ENCODE measurements at regions not wholly inside any gene's neighbourhood (a gene's known extent, or its start where the extent isn't known, plus 50 kb on each side); places are given as distances from the start of the nearest gene placed in this dataset.

DNA sequence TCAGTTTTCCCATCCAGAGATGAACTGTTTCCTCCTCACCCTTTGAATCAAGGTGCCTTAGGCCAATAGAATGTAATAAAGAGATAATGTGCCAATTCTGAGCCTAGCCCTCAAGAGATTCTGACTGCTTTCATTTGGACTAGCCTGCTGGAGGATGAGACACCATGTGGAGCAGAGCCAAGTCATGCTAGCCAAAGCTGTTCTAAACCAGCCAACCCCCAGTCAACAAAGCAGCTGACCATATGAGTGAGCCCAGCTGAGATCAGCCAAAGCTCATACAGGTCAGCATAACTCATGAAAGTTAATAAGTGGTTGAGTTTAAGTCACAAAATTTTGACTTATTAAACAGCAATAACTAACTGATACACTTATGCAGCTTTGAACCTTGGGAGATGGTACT lies 66.7 kb upstream of the DBX1 start:
- Histone ChIP-seq H3K36me3 (ENCODE audit: control insufficient read depth in 4 of 4, insufficient read depth in 3 of 4, low read depth in 1 of 4, low read length in 3 of 4) (no peaks in the 10 kb centered on the region), H3K9ac (ENCODE audit: low read depth in 1 of 2, low read length in 2 of 2) (no peak overlapping the region), H3K27me3 (ENCODE audit: control insufficient read depth in 4 of 4, insufficient read depth in 4 of 4, low read length in 3 of 4) (no peaks in the 10 kb centered on the region), H3K9me3 (ENCODE audit: control insufficient read depth in 4 of 4, low read length in 3 of 4) (peaks cover 0 to 6% (median 5%) of the 10 kb centered on the region in 4 donors), H3K4me1 (ENCODE audit: control insufficient read depth in 4 of 4, insufficient read depth in 4 of 4, low read length in 3 of 4) (no peaks in the 10 kb centered on the region), H3K4me3 (ENCODE audit: low read depth in 1 of 3, low read length in 3 of 3) (no peak overlapping the region), H3K27ac (ENCODE audit: low read depth in 1 of 2, low read length in 2 of 2) (no peak overlapping the region)
- no peak for DNase-seq (ENCODE audit: low spot score)
- TF ChIP-seq NR2F2 (IDR thresholded peaks at IDR 0.05) (no peak), GABPA (IDR thresholded peaks at IDR 0.05 in 1 of 2, conservative IDR thresholded peaks at IDR 0.05 in 1 of 2) (no peak), YY1 (IDR thresholded peaks at IDR 0.05) (no peak), FOXA1 (IDR thresholded peaks at IDR 0.05) (no peak), RXRA (IDR thresholded peaks at IDR 0.05) (no peak), FOXA2 (IDR thresholded peaks at IDR 0.05) (no peak), CTCF (IDR thresholded peaks at IDR 0.05; ENCODE audit: low read depth, low read length, missing input control) (no peak), SP1 (IDR thresholded peaks at IDR 0.05) (no peak)
- TF ChIP-seq, protein P1, sequence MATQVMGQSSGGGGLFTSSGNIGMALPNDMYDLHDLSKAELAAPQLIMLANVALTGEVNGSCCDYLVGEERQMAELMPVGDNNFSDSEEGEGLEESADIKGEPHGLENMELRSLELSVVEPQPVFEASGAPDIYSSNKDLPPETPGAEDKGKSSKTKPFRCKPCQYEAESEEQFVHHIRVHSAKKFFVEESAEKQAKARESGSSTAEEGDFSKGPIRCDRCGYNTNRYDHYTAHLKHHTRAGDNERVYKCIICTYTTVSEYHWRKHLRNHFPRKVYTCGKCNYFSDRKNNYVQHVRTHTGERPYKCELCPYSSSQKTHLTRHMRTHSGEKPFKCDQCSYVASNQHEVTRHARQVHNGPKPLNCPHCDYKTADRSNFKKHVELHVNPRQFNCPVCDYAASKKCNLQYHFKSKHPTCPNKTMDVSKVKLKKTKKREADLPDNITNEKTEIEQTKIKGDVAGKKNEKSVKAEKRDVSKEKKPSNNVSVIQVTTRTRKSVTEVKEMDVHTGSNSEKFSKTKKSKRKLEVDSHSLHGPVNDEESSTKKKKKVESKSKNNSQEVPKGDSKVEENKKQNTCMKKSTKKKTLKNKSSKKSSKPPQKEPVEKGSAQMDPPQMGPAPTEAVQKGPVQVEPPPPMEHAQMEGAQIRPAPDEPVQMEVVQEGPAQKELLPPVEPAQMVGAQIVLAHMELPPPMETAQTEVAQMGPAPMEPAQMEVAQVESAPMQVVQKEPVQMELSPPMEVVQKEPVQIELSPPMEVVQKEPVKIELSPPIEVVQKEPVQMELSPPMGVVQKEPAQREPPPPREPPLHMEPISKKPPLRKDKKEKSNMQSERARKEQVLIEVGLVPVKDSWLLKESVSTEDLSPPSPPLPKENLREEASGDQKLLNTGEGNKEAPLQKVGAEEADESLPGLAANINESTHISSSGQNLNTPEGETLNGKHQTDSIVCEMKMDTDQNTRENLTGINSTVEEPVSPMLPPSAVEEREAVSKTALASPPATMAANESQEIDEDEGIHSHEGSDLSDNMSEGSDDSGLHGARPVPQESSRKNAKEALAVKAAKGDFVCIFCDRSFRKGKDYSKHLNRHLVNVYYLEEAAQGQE (IDR thresholded peaks at IDR 0.05), result no peak

DNA sequence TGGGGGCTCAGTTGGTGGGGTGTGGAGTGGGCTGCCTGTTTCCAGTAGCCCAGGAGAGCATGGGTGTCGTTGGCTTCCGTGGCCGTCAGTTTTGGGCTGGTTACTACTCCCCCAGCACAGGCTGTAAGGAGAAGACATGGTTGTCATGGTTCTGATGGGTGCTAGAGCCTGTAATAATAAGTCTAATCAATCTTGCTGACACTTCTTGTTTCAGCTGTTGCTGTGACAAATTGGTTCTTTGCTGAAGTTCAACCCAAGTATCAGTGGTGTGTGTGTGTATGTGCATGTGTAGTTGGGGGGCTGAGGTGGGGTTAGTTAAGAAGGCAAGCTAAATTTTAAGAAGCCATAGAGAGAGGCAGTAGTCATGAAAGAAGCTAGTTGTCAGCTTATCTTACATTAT lies 61.3 kb upstream of the DBX1 start:
- H3K9me3 ChIP-seq (ENCODE audit: control insufficient read depth in 4 of 4, low read length in 3 of 4), result no peaks in the 10 kb centered on the region
- no peak for DNase-seq (ENCODE audit: low spot score)
- no peak overlapping the region for H3K9ac ChIP-seq (ENCODE audit: low read depth in 1 of 2, low read length in 2 of 2)
- H3K27ac ChIP-seq (ENCODE audit: low read depth in 1 of 2, low read length in 2 of 2), result no peak overlapping the region
- TF ChIP-seq RAD21 (IDR thresholded peaks at IDR 0.05) (no peak), FOXA2 (IDR thresholded peaks at IDR 0.05) (no peak), TAF1 (conservative IDR thresholded peaks at IDR 0.05) (no peak), ATF3 (IDR thresholded peaks at IDR 0.05) (no peak), EGR1 (IDR thresholded peaks at IDR 0.05; ENCODE audit: low read depth in 2 of 2) (no peak), YY1 (IDR thresholded peaks at IDR 0.05) (no peak), CTCF (IDR thresholded peaks at IDR 0.05; ENCODE audit: low read depth, low read length, missing input control) (no peak)
- TF ChIP-seq, protein P1 (IDR thresholded peaks at IDR 0.05), result no peak
- 83% methylated on average over 3 of the region's 3 CpGs for WGBS
- no peak overlapping the region for H3K4me3 ChIP-seq (ENCODE audit: low read depth in 1 of 3, low read length in 3 of 3)
- no peaks in the 10 kb centered on the region for H3K4me1 ChIP-seq (ENCODE audit: control insufficient read depth in 4 of 4, insufficient read depth in 4 of 4, low read length in 3 of 4)
- H3K36me3 ChIP-seq (ENCODE audit: control insufficient read depth in 4 of 4, insufficient read depth in 3 of 4, low read depth in 1 of 4, low read length in 3 of 4), result no peaks in the 10 kb centered on the region
- H3K27me3 ChIP-seq (ENCODE audit: control insufficient read depth in 4 of 4, insufficient read depth in 4 of 4, low read length in 3 of 4), result no peaks in the 10 kb centered on the region

Measured in liver (tissue), 8 donors.